ENCODE measurements at regions not wholly inside any gene's neighbourhood (a gene's known extent, or its start where the extent isn't known, plus 50 kb on each side); places are given as distances from the start of the nearest gene placed in this dataset.

GRCh38 chr3:72479651-72480215, 368.5 kb downstream of the SHQ1 start:
- Histone ChIP-seq H4K20me1 (no peaks in the 10 kb centered on the region), H3K27ac (no peak overlapping the region), H3K9me3 (peaks cover 10% of the 10 kb centered on the region; the same call in 1 of the 2 replicates), H3K4me2 (no peak overlapping the region), H3K27me3 (no peaks in the 10 kb centered on the region), H3K36me3 (no peaks in the 10 kb centered on the region), H3K9ac (no peak overlapping the region), H3K4me3 (no peak overlapping the region), H3K4me1 (peaks cover 23% of the 10 kb centered on the region)
- no peak for TF ChIP-seq Cebpa-rat (IDR thresholded peaks at IDR 0.05)

GRCh38 chr3:72476139-72476483, 372.1 kb downstream of the SHQ1 start:
- no peaks in the 10 kb centered on the region for H4K20me1 ChIP-seq
- H3K9ac ChIP-seq, result no peak overlapping the region
- no peaks in the 10 kb centered on the region for H3K4me1 ChIP-seq
- TF ChIP-seq Cebpa-rat (IDR thresholded peaks at IDR 0.05), result no peak
- H3K4me2 ChIP-seq, result no peak overlapping the region
- no peaks in the 10 kb centered on the region for H3K27me3 ChIP-seq
- peaks cover 10% of the 10 kb centered on the region; the same call in 1 of the 2 replicates for H3K9me3 ChIP-seq
- no peaks in the 10 kb centered on the region for H3K36me3 ChIP-seq
- H3K27ac ChIP-seq, result no peak overlapping the region
- no peak overlapping the region for H3K4me3 ChIP-seq

GRCh38 chr3:72475258-72476138, 372.7 kb downstream of the SHQ1 start:
- Histone ChIP-seq H3K9me3 (peaks cover 9% of the 10 kb centered on the region; the same call in 1 of the 2 replicates), H3K9ac (no peak overlapping the region), H3K4me2 (no peak overlapping the region), H3K4me1 (no peaks in the 10 kb centered on the region), H3K36me3 (no peaks in the 10 kb centered on the region), H4K20me1 (no peaks in the 10 kb centered on the region), H3K4me3 (no peak overlapping the region), H3K27me3 (no peaks in the 10 kb centered on the region), H3K27ac (no peak overlapping the region)
- no peak for TF ChIP-seq Cebpa-rat (IDR thresholded peaks at IDR 0.05)

GRCh38 chr3:72474775-72475174, 373.5 kb downstream of the SHQ1 start:
- Histone ChIP-seq H3K4me1 (no peaks in the 10 kb centered on the region), H4K20me1 (no peaks in the 10 kb centered on the region), H3K9ac (no peak overlapping the region), H3K36me3 (no peaks in the 10 kb centered on the region), H3K27ac (no peak overlapping the region), H3K9me3 (peaks cover 2% of the 10 kb centered on the region; the same call in 1 of the 2 replicates), H3K4me3 (no peak overlapping the region), H3K4me2 (no peak overlapping the region), H3K27me3 (no peaks in the 10 kb centered on the region)
- TF ChIP-seq Cebpa-rat (IDR thresholded peaks at IDR 0.05), result no peak

- Histone ChIP-seq H4K20me1 (no peaks in the 10 kb centered on the region), H3K9me3 (no peaks in the 10 kb centered on the region), H3K9ac (no peak overlapping the region), H3K27ac (no peak overlapping the region), H3K27me3 (no peaks in the 10 kb centered on the region), H3K4me2 (no peak overlapping the region), H3K4me3 (no peak overlapping the region), H3K4me1 (no peaks in the 10 kb centered on the region), H3K36me3 (no peaks in the 10 kb centered on the region)
- no peak for TF ChIP-seq Cebpa-rat (IDR thresholded peaks at IDR 0.05)
Measured at GRCh38 chr3:72473156-72473555, 375.1 kb downstream of the SHQ1 start.

GRCh38 chr3:72470904-72471417, 377.3 kb downstream of the SHQ1 start:
- Histone ChIP-seq H3K4me2 (no peak overlapping the region), H3K4me1 (no peaks in the 10 kb centered on the region), H3K9ac (no peak overlapping the region), H3K4me3 (no peak overlapping the region), H3K9me3 (no peaks in the 10 kb centered on the region), H3K27me3 (no peaks in the 10 kb centered on the region), H4K20me1 (no peaks in the 10 kb centered on the region), H3K27ac (no peak overlapping the region), H3K36me3 (no peaks in the 10 kb centered on the region)
- no peak for TF ChIP-seq Cebpa-rat (IDR thresholded peaks at IDR 0.05)

- no peak for TF ChIP-seq Cebpa-rat (IDR thresholded peaks at IDR 0.05)
- Histone ChIP-seq H3K4me2 (no peak overlapping the region), H3K27ac (no peak overlapping the region), H3K4me1 (no peaks in the 10 kb centered on the region), H3K27me3 (no peaks in the 10 kb centered on the region), H3K36me3 (no peaks in the 10 kb centered on the region), H3K9ac (no peak overlapping the region), H3K9me3 (no peaks in the 10 kb centered on the region), H3K4me3 (no peak overlapping the region), H4K20me1 (no peaks in the 10 kb centered on the region)
Measured at GRCh38 chr3:72465853-72466252, 382.4 kb downstream of the SHQ1 start.

- H3K9me3 ChIP-seq, result no peaks in the 10 kb centered on the region
- no peak for TF ChIP-seq Cebpa-rat (IDR thresholded peaks at IDR 0.05)
- H3K36me3 ChIP-seq, result no peaks in the 10 kb centered on the region
- peaks cover 6% of the 10 kb centered on the region; the same call in 1 of the 2 replicates for H3K4me1 ChIP-seq
- H3K4me3 ChIP-seq, result no peak overlapping the region
- H3K27me3 ChIP-seq, result no peaks in the 10 kb centered on the region
- H3K9ac ChIP-seq, result no peak overlapping the region
- no peak overlapping the region for H3K27ac ChIP-seq
- no peak overlapping the region for H3K4me2 ChIP-seq
- no peaks in the 10 kb centered on the region for H4K20me1 ChIP-seq
Measured at GRCh38 chr3:72463083-72463482, 385.2 kb downstream of the SHQ1 start.

GRCh38 chr3:72462595-72463011, 385.6 kb downstream of the SHQ1 start:
- Histone ChIP-seq H3K4me2 (no peak overlapping the region), H3K36me3 (no peaks in the 10 kb centered on the region), H3K27ac (no peak overlapping the region), H3K4me1 (peaks cover 6% of the 10 kb centered on the region; the same call in 1 of the 2 replicates), H3K9me3 (no peaks in the 10 kb centered on the region), H3K9ac (no peak overlapping the region), H3K4me3 (no peak overlapping the region), H4K20me1 (no peaks in the 10 kb centered on the region), H3K27me3 (no peaks in the 10 kb centered on the region)
- TF ChIP-seq Cebpa-rat (IDR thresholded peaks at IDR 0.05), result no peak

GRCh38 chr3:72461787-72462186, 386.5 kb downstream of the SHQ1 start:
- Histone ChIP-seq H3K9me3 (no peaks in the 10 kb centered on the region), H3K4me3 (no peak overlapping the region), H3K4me2 (no peak overlapping the region), H3K9ac (no peak overlapping the region), H3K4me1 (peaks cover 6% of the 10 kb centered on the region; the same call in 1 of the 2 replicates), H3K27ac (no peak overlapping the region), H3K36me3 (no peaks in the 10 kb centered on the region), H4K20me1 (no peaks in the 10 kb centered on the region), H3K27me3 (no peaks in the 10 kb centered on the region)
- TF ChIP-seq Cebpa-rat (IDR thresholded peaks at IDR 0.05), result no peak

Measured in BLaER1 (cell line).